HEK293 (cell line): ENCODE measurements at regions not wholly inside any gene's neighbourhood (a gene's known extent, or its start where the extent isn't known, plus 50 kb on each side); places are given as distances from the start of the nearest gene placed in this dataset.

ENCODE experiments used
- CTCF ChIA-PET: fragments of 350-600 bp; formaldehyde crosslinking; extraction: SDS; loops from one replicate; lab custom pipeline; 2021; ENCODE audit warnings: antibody characterized with exemption; lab: Yijun Ruan, JAX
- POLR2A ChIA-PET: fragments of 300-600 bp; formaldehyde crosslinking; extraction: SDS; loops from one replicate; lab custom pipeline; 2020; ENCODE audit warnings: antibody characterized with exemption, inconsistent platforms; lab: Yijun Ruan, JAX
- H3K27ac ChIP-seq: fragments of 200-500 bp; sonication (Bioruptor generic); 2 replicates; pipeline ENCODE4 v1.5.1; 2014; ENCODE audit warnings: low read depth, low read length, control low read depth, inconsistent platforms; ENCODE audit errors: extremely low read depth
- H3K36me3 ChIP-seq, 2 experiments: fragments of 200-500 bp in 1 of 2; sonication (Bioruptor generic) in 1 of 2; 1 replicate in 1 of 2; 2 replicates in 1 of 2; pipeline ENCODE4 v1.5.1; 2014 to 2017; ENCODE audit warnings: inconsistent platforms in 2 of 2, low read length in 2 of 2; ENCODE audit not compliant: control insufficient read depth in 2 of 2, insufficient read depth in 1 of 2
- H3K4me1 ChIP-seq: fragments of 200-500 bp; sonication (Bioruptor generic); 2 replicates; pipeline ENCODE4 v1.5.1; 2014; ENCODE audit warnings: mild to moderate bottlenecking, low read length, inconsistent platforms; ENCODE audit not compliant: control insufficient read depth, insufficient read depth
- H3K4me3 ChIP-seq: 2 replicates; pipeline ENCODE4 v1.5.1; 2011; ENCODE audit warnings: low read depth, mild to moderate bottlenecking, control low read depth, low read length, moderate library complexity
- H3K9me3 ChIP-seq: fragments of 200-500 bp; sonication (Bioruptor generic); 2 replicates; pipeline ENCODE4 v1.5.1; 2014; ENCODE audit warnings: low read depth, low read length, inconsistent platforms; ENCODE audit not compliant: control insufficient read depth, insufficient read depth
- MZF1 ChIP-seq: fragments of 450-650 bp; formaldehyde crosslinking; IDR thresholded peaks from 2 replicates; pipeline ENCODE4 v1.5.1; 2017; ENCODE audit warnings: missing biosample characterization, missing genetic modification characterization, borderline replicate concordance
- OSR2 ChIP-seq: fragments of 450-650 bp; formaldehyde crosslinking; IDR thresholded peaks from 2 replicates; pipeline ENCODE4 v1.5.1; 2016; ENCODE audit warnings: missing biosample characterization, missing genetic modification characterization
- OVOL3 ChIP-seq: fragments of 450-650 bp; formaldehyde crosslinking; IDR thresholded peaks from 2 replicates; pipeline ENCODE4 v1.5.1; 2016; ENCODE audit warnings: missing biosample characterization, missing genetic modification characterization
- PRDM1 ChIP-seq: fragments of 450-650 bp; formaldehyde crosslinking; IDR thresholded peaks from 2 replicates; pipeline ENCODE4; 2016; ENCODE audit warnings: missing biosample characterization, missing genetic modification characterization
- TCF7L2 ChIP-seq: IDR thresholded peaks from 2 replicates; pipeline ENCODE4 v1.6.1; 2011; ENCODE audit warnings: low read depth, mild to moderate bottlenecking, inconsistent platforms, low read length, moderate library complexity, borderline replicate concordance
- YY1 ChIP-seq: fragments of 450-650 bp; formaldehyde crosslinking; IDR thresholded peaks from 2 replicates; pipeline ENCODE4 v1.5.1; 2018; ENCODE audit warnings: missing biosample characterization, missing genetic modification characterization
- ZBTB7A ChIP-seq: fragments of 450-650 bp; formaldehyde crosslinking; IDR thresholded peaks from 2 replicates; pipeline ENCODE4 v1.5.1; 2016; ENCODE audit warnings: low read depth, missing biosample characterization, missing genetic modification characterization
- ZNF140 ChIP-seq: fragments of 450-650 bp; formaldehyde crosslinking; IDR thresholded peaks from 2 replicates; pipeline ENCODE4 v1.5.1; 2016; ENCODE audit warnings: missing biosample characterization, missing genetic modification characterization
- ZNF221 ChIP-seq: fragments of 450-650 bp; formaldehyde crosslinking; IDR thresholded peaks from 2 replicates; pipeline ENCODE4 v1.5.1; 2017; ENCODE audit warnings: missing biosample characterization, missing genetic modification characterization, borderline replicate concordance
- ZNF274 ChIP-seq, 2 experiments: fragments of 200-500 bp in 1 of 2; fragments of 450-650 bp in 1 of 2; sonication (Bioruptor generic) in 1 of 2; formaldehyde crosslinking in 1 of 2; IDR thresholded peaks; 2 replicates each; pipeline versions ENCODE4 v1.5.1 to v1.6.1; 2014 to 2016; ENCODE audit warnings: borderline replicate concordance in 1 of 2, inconsistent platforms in 1 of 2, low read length in 1 of 2, missing biosample characterization in 1 of 2, missing genetic modification characterization in 1 of 2
- ZNF350 ChIP-seq: fragments of 450-650 bp; formaldehyde crosslinking; IDR thresholded peaks from 2 replicates; pipeline ENCODE4 v1.5.0; 2017; ENCODE audit warnings: missing biosample characterization, mild to moderate bottlenecking, missing genetic modification characterization
- ZNF404 ChIP-seq: fragments of 450-650 bp; formaldehyde crosslinking; IDR thresholded peaks from 2 replicates; pipeline ENCODE4 v1.5.1; 2017; ENCODE audit warnings: missing biosample characterization, missing genetic modification characterization
- ZNF433 ChIP-seq: fragments of 450-650 bp; formaldehyde crosslinking; IDR thresholded peaks from 2 replicates; pipeline ENCODE4 v1.5.1; 2016; ENCODE audit warnings: missing biosample characterization, missing genetic modification characterization, low read depth
- ZNF514 ChIP-seq: fragments of 450-650 bp; formaldehyde crosslinking; IDR thresholded peaks from 2 replicates; pipeline ENCODE4 v1.5.1; 2016; ENCODE audit warnings: missing biosample characterization, missing genetic modification characterization
- ZNF555 ChIP-seq: fragments of 450-650 bp; formaldehyde crosslinking; conservative IDR thresholded peaks from 2 replicates; pipeline ENCODE4 v1.5.1; 2017; ENCODE audit warnings: missing biosample characterization, mild to moderate bottlenecking, missing genetic modification characterization, inconsistent platforms
- ZNF596 ChIP-seq: fragments of 450-650 bp; IDR thresholded peaks from 2 replicates; pipeline ENCODE4 v1.5.0; 2018; ENCODE audit warnings: missing biosample characterization, mild to moderate bottlenecking, missing genetic modification characterization, moderate library complexity
- ZNF785 ChIP-seq: fragments of 450-650 bp; formaldehyde crosslinking; IDR thresholded peaks from 2 replicates; pipeline ENCODE4 v1.5.1; 2016; ENCODE audit warnings: missing biosample characterization, missing genetic modification characterization
- TF ChIP-seq, protein P1 (sequence below): fragments of 450-650 bp; formaldehyde crosslinking; IDR thresholded peaks from 2 replicates; pipeline ENCODE4 v1.5.1; 2017; ENCODE audit warnings: missing biosample characterization, mild to moderate bottlenecking, missing genetic modification characterization, moderate library complexity
- TF ChIP-seq, protein P2 (sequence below): fragments of 450-650 bp; formaldehyde crosslinking; IDR thresholded peaks from 2 replicates; pipeline ENCODE4 v1.5.1; 2016; ENCODE audit warnings: missing biosample characterization, missing genetic modification characterization, borderline replicate concordance
- TF ChIP-seq, protein P3 (sequence below): fragments of 450-650 bp; formaldehyde crosslinking; optimal IDR thresholded peaks from 2 replicates; pipeline ENCODE3; 2016; ENCODE audit warnings: missing biosample characterization, mild to moderate bottlenecking, missing genetic modification characterization
- TF ChIP-seq, protein P4 (sequence below): fragments of 450-650 bp; formaldehyde crosslinking; IDR thresholded peaks from 2 replicates; pipeline ENCODE4 v1.5.1; 2016; ENCODE audit warnings: missing biosample characterization, missing genetic modification characterization

DNA sequence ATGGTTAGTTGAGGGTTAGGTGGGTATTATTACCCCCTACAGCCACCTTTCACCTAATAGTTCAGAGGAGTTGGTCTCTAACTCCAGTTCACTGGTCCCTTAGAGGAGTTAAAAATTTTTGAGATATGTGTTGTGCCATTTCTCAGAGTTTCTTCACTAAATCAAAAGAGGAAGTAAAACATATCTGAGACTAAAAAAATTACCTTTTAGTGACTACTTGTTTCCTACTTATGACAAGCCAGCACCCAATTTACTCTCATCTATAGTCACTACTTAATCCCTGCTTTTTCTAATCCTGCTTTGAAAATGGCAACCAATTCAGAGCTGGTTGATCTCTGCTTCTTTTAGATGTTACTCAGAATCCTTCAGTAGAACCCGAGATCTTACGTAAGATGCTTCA, 1316.8 kb upstream of the B3GALT2 start:
- CTCF ChIA-PET: no interaction called here
- TF ChIP-seq ZBTB7A (tag by site-specific recombination) (no peak), PRDM1 (no peak), ZNF596 (tag by site-specific recombination) (no peak), ZNF555 (tag by site-specific recombination) (no peak), YY1 (tag by site-specific recombination) (no peak), ZNF433 (no peak)
- TF ChIP-seq, protein P1, sequence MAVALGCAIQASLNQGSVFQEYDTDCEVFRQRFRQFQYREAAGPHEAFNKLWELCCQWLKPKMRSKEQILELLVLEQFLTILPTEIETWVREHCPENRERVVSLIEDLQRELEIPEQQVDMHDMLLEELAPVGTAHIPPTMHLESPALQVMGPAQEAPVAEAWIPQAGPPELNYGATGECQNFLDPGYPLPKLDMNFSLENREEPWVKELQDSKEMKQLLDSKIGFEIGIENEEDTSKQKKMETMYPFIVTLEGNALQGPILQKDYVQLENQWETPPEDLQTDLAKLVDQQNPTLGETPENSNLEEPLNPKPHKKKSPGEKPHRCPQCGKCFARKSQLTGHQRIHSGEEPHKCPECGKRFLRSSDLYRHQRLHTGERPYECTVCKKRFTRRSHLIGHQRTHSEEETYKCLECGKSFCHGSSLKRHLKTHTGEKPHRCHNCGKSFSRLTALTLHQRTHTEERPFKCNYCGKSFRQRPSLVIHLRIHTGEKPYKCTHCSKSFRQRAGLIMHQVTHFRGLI (tag by site-specific recombination): no peak
- TF ChIP-seq, protein P2, sequence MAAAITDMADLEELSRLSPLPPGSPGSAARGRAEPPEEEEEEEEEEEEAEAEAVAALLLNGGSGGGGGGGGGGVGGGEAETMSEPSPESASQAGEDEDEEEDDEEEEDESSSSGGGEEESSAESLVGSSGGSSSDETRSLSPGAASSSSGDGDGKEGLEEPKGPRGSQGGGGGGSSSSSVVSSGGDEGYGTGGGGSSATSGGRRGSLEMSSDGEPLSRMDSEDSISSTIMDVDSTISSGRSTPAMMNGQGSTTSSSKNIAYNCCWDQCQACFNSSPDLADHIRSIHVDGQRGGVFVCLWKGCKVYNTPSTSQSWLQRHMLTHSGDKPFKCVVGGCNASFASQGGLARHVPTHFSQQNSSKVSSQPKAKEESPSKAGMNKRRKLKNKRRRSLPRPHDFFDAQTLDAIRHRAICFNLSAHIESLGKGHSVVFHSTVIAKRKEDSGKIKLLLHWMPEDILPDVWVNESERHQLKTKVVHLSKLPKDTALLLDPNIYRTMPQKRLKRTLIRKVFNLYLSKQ (tag by site-specific recombination): no peak
- POLR2A ChIA-PET: no interaction called here

DNA sequence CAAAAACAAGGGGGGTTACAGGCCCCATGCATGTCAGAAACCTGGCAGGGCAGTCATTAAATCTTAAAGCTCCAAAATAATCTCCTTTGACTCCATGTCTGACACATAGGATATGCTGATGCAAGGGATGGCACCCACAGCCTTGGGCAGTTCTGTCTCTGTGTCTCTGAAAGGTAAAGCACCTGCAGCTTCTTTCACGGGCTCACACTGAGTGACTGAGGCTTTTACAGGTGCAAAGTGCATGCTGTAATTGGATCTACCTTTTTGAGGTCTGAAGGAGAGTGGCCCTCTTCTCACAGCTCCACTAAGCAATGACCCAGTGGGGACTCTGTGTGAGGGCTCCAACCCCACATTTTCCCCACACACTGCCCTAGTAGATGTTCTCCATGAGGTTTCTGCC, 1309.0 kb upstream of the B3GALT2 start:
- H3K4me3 ChIP-seq: no peak overlapping the region
- ChIA-PET CTCF (interaction anchor here (0.8 kb wide), 1 partner anchor 931 kb away, joined by 5 read pairs; no protein-coding TSS in a partner anchor), POLR2A (interaction anchor here (0.6 kb wide), 1 partner anchor 710 kb away, joined by 4 read pairs; no protein-coding TSS in a partner anchor)
- no peaks in the 10 kb centered on the region for H3K4me1 ChIP-seq
- no peak overlapping the region for H3K27ac ChIP-seq
- TF ChIP-seq TCF7L2 (no peak), OVOL3 (tag by site-specific recombination) (no peak), ZNF514 (tag by site-specific recombination) (no peak), ZNF274 (IDR thresholded peaks at IDR 0.05; ENCODE audit: low read length) (no peak), ZNF274 (tag by site-specific recombination; IDR thresholded peaks at IDR 0.05; ENCODE audit: borderline replicate concordance) (no peak), MZF1 (tag by site-specific recombination) (no peak), OSR2 (tag by site-specific recombination) (no peak), ZNF140 (tag by site-specific recombination) (no peak), ZNF350 (tag by site-specific recombination) (no peak), ZNF785 (tag by site-specific recombination) (no peak), ZNF221 (tag by site-specific recombination) (no peak), ZNF404 (tag by site-specific recombination) (no peak)
- TF ChIP-seq, protein P3, sequence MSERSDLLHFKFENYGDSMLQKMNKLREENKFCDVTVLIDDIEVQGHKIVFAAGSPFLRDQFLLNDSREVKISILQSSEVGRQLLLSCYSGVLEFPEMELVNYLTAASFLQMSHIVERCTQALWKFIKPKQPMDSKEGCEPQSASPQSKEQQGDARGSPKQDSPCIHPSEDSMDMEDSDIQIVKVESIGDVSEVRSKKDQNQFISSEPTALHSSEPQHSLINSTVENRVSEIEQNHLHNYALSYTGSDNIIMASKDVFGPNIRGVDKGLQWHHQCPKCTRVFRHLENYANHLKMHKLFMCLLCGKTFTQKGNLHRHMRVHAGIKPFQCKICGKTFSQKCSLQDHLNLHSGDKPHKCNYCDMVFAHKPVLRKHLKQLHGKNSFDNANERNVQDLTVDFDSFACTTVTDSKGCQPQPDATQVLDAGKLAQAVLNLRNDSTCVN (tag by site-specific recombination): no peak
- TF ChIP-seq, protein P4, sequence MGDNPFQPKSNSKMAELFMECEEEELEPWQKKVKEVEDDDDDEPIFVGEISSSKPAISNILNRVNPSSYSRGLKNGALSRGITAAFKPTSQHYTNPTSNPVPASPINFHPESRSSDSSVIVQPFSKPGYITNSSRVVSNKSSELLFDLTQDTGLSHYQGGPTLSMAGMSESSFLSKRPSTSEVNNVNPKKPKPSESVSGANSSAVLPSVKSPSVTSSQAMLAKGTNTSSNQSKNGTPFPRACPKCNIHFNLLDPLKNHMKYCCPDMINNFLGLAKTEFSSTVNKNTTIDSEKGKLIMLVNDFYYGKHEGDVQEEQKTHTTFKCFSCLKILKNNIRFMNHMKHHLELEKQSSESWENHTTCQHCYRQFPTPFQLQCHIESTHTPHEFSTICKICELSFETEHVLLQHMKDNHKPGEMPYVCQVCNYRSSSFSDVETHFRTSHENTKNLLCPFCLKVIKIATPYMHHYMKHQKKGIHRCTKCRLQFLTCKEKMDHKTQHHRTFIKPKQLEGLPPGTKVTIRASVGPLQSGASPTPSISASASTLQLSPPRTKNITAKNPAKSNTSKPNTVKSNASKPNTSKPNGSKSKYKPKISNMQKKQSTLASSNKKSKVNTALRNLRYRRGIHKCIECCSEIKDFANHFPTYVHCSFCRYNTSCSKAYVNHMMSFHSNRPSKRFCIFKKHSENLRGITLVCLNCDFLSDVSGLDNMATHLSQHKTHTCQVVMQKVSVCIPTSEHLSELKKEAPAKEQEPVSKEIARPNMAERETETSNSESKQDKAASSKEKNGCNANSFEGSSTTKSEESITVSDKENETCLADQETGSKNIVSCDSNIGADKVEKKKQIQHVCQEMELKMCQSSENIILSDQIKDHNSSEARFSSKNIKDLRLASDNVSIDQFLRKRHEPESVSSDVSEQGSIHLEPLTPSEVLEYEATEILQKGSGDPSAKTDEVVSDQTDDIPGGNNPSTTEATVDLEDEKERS: no peak
- H3K9me3 ChIP-seq: no peaks in the 10 kb centered on the region
- H3K36me3 ChIP-seq: no peaks in the 10 kb centered on the region

More for the DNA sequence above, 1316.8 kb upstream of the B3GALT2 start:
- H3K36me3 ChIP-seq: no peaks in the 10 kb centered on the region
- no peaks in the 10 kb centered on the region for H3K4me1 ChIP-seq
- H3K4me3 ChIP-seq: no peak overlapping the region
- H3K27ac ChIP-seq: no peak overlapping the region
- H3K9me3 ChIP-seq: no peaks in the 10 kb centered on the region
